ENCODE measurements at regions not wholly inside any gene's neighbourhood (a gene's known extent, or its start where the extent isn't known, plus 50 kb on each side); places are given as distances from the start of the nearest gene placed in this dataset.

DNA sequence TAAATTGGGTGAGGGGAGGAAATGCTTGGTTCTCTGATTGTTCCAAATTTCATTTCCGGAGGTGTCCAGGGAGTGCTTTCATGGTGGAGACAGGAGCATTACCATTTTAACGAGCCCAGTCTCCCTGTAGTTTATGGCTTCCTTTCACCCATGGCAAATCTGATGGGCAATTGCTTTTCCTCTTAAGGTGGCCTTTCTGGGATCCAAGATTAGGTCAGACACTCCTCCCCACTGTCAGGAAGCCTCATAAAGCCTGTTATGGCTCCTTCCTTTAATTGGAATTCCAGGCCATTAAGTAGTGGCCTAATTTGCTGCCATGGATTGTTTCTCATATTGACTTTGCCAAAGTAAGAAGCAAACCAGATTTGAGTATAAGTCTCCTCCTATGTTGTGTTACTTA lies 157.8 kb downstream of the PDCD6IP start:
- Histone ChIP-seq H3K9me1 (replicated peaks; ENCODE audit: control insufficient read depth, extremely low read depth, insufficient read depth, low read length) (no peaks in the 10 kb centered on the region), H4K20me1 (replicated peaks; ENCODE audit: control insufficient read depth, extremely low read depth, insufficient read depth, low read length) (no peaks in the 10 kb centered on the region), H3K27ac (ENCODE audit: insufficient read depth, low read depth, low read length) (no peak overlapping the region), H3K4me1 (ENCODE audit: control insufficient read depth, extremely low read depth, insufficient read depth, low read length) (no peaks in the 10 kb centered on the region), H3K27me3 (ENCODE audit: control insufficient read depth in 2 of 2, insufficient read depth in 2 of 2, low read length in 2 of 2) (no peaks in the 10 kb centered on the region), H3K4me2 (ENCODE audit: insufficient read depth, low read length) (no peak overlapping the region), H3K79me2 (ENCODE audit: control insufficient read depth, insufficient read depth, low read length) (no peaks in the 10 kb centered on the region), H3K9ac (replicated peaks; ENCODE audit: extremely low read depth, insufficient read depth, low read length) (no peak overlapping the region), H3K9me3 (replicated peaks; ENCODE audit: control insufficient read depth, insufficient read depth, low read length) (no peaks in the 10 kb centered on the region), H3K36me3 (ENCODE audit: control insufficient read depth in 2 of 2, extremely low read depth in 1 of 2, insufficient read depth in 2 of 2, low read length in 2 of 2) (no peaks in the 10 kb centered on the region), H3K4me3 (replicated peaks in 1 of 3; ENCODE audit: insufficient read depth in 1 of 3, low read depth in 1 of 3, low read length in 3 of 3) (no peak overlapping the region), H2AFZ (ENCODE audit: low read depth, low read length) (no peak overlapping the region)
- dilution Hi-C loops (cut with MboI; ENCODE audit: extremely low pct_ligation_motif_present, low sequenced_read_pairs) (no loop called here), intact Hi-C loops (cut with micrococcal nuclease) (loop anchor here (10.0 kb wide), 1 partner anchor 729 kb away; no protein-coding TSS in a partner anchor)
- no TSS peak for BruUV-seq (replicated peaks)
- TF ChIP-seq MAX (IDR thresholded peaks at IDR 0.05; ENCODE audit: insufficient read depth, insufficient read length) (no peak), POLR2A (IDR thresholded peaks at IDR 0.05; ENCODE audit: low read depth, low read length) (no peak), EZH2 (IDR thresholded peaks at IDR 0.05; ENCODE audit: borderline replicate concordance, low read depth, low read length, severe bottlenecking) (no peak), JUN (IDR thresholded peaks at IDR 0.05; ENCODE audit: borderline replicate concordance, insufficient read depth, insufficient read length, low read depth) (no peak), CTCF (IDR thresholded peaks at IDR 0.05; ENCODE audit: extremely low read depth in 1 of 2, insufficient read depth in 1 of 2, low read depth in 1 of 2, low read length in 2 of 2) (no peak), POLR2AphosphoS5 (IDR thresholded peaks at IDR 0.05; ENCODE audit: insufficient read depth, low read depth, low read length) (no peak), FOS (IDR thresholded peaks at IDR 0.05; ENCODE audit: borderline replicate concordance, insufficient read depth, low read length) (no peak), GATA2 (IDR thresholded peaks at IDR 0.05; ENCODE audit: insufficient read depth, insufficient read length, low read depth, low read length) (no peak), MYC (IDR thresholded peaks at IDR 0.05; ENCODE audit: low read depth, low read length) (no peak)
- FAIRE-seq = no peak
- POLR2A ChIA-PET = no interaction called here
- CTCF ChIA-PET = interaction anchor here (1.8 kb wide), 1 partner anchor 727 kb away, joined by 8 read pairs; no protein-coding TSS in a partner anchor
- DNase-seq (ENCODE audit: low read depth, low spot score) = no peak

Measured in endothelial cell of umbilical vein (primary cell).